ENCODE measurements at regions not wholly inside any gene's neighbourhood (a gene's known extent, or its start where the extent isn't known, plus 50 kb on each side); places are given as distances from the start of the nearest gene placed in this dataset.
"Not testable (repeated sequence)": the region's sequence is repeated elsewhere in the genome, so short reads cannot be mapped to it uniquely, and the experiment has no call there.

DNA sequence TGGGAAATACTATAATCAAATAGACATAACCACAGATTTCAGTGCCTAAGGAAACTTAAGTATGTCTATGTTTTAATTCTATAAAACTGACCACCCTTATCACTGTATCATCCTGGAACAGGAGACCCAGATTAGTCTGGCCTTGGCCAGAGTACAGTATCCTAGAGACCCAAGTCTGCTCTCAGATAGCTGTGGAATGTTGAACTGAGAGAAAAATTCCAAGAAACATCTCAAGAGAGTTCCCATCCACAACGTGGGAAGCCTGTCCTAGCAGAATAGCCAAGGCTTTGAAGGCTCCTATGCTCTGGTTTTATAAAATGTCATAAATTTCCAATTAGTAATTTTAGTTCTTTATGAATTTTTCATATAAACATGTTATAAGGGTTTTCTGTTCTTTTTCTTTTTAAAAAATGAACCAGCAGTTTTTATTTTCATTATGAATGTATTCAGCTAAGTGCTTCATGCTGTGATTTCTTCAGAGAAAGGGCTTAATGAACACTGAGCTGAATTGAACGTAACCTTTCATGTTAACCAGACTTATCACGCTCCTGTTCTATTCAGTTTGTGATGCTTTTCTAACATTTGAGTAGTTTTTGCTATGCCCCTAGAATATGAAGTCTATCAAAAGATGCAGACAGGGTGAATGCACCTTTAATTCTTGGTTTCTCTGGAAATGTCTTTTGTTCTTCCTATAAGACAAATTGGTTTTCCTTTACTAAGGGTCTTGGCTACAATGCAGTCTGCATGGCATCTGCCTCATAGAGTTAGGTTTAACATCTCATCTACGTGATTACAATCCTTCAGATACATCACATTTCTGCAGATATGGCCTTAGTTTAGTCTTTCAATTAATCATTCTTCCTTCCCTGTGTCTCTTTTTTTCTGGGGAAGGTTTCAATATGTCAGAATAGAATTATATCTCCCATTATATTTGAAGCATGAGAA lies 230.8 kb downstream of the CYLC2 start:
- H3K27ac Mint-ChIP-seq, result no peak overlapping the region
- no peak for DNase-seq
- H3K27ac ChIP-seq (ENCODE audit: low read length), result no peak overlapping the region
- ChIA-PET POLR2A (no interaction called here), CTCF (no interaction called here)
- no peaks in the 10 kb centered on the region for H3K36me3 ChIP-seq (ENCODE audit: control insufficient read depth in 2 of 2, extremely low read depth in 1 of 2, insufficient read depth in 1 of 2, low read length in 1 of 2)
- no peaks in the 10 kb centered on the region for H3K4me1 Mint-ChIP-seq
- H3K9me3 Mint-ChIP-seq, result peaks cover 0 to 15% (median 3%) of the 10 kb centered on the region in 3 donors
- H3K4me3 ChIP-seq (ENCODE audit: control insufficient read depth in 1 of 2, extremely low read depth in 1 of 2, low read length in 1 of 2), result no peak overlapping the region
- peaks cover 2% of the 10 kb centered on the region for H3K9me3 ChIP-seq
- 100% methylated on average over 1 of the region's 4 CpGs for WGBS (ENCODE audit: insufficient coverage)
- ATAC-seq (replicated peaks in 1 of 4), result no peak
- no peak overlapping the region for H3K4me3 Mint-ChIP-seq
- H3K27me3 ChIP-seq (replicated peaks in 1 of 2; ENCODE audit: control insufficient read depth in 2 of 2, extremely low read depth in 1 of 2, insufficient read depth in 2 of 2, low read length in 1 of 2), result no peaks in the 10 kb centered on the region
- H3K27me3 Mint-ChIP-seq, result no peaks in the 10 kb centered on the region
- H3K36me3 Mint-ChIP-seq, result no peaks in the 10 kb centered on the region
- H3K4me1 ChIP-seq (ENCODE audit: control insufficient read depth in 1 of 2, extremely low read depth in 1 of 2, insufficient read depth in 2 of 2, low read length in 2 of 2), result no peaks in the 10 kb centered on the region

DNA sequence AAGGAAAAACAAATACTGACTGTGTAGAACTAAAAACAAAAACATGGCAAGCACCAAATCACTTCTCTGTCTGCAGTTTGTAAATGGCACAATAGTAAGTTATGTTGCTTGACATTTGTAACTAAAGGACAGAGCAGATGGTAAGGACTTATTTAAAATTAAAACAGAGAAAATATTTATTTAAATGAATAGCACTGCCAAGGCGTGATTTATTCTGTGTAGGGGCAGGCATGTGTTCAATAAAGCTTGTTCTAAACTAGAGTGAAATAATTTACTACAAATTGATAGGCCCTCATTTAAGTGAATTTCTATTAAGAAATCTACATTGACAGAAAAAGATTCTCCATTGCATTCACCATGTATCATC lies 231.5 kb downstream of the CYLC2 start:
- no peaks in the 10 kb centered on the region for H3K36me3 ChIP-seq (ENCODE audit: control insufficient read depth in 2 of 2, extremely low read depth in 1 of 2, insufficient read depth in 1 of 2, low read length in 1 of 2)
- Mint-ChIP-seq H3K27me3 (no peaks in the 10 kb centered on the region), H3K4me3 (no peak overlapping the region), H3K9me3 (peaks cover 0 to 11% (median 3%) of the 10 kb centered on the region in 3 donors), H3K27ac (no peak overlapping the region), H3K4me1 (no peaks in the 10 kb centered on the region), H3K36me3 (no peaks in the 10 kb centered on the region)
- H3K9me3 ChIP-seq, result no peaks in the 10 kb centered on the region
- H3K4me1 ChIP-seq (ENCODE audit: control insufficient read depth in 1 of 2, extremely low read depth in 1 of 2, insufficient read depth in 2 of 2, low read length in 2 of 2), result no peaks in the 10 kb centered on the region
- no CpG with 5 or more reads among the region's 1 CpG for WGBS (ENCODE audit: insufficient coverage)
- ChIA-PET CTCF (no interaction called here), POLR2A (no interaction called here)
- ATAC-seq (replicated peaks in 1 of 4), result no peak
- no peaks in the 10 kb centered on the region for H3K27me3 ChIP-seq (replicated peaks in 1 of 2; ENCODE audit: control insufficient read depth in 2 of 2, extremely low read depth in 1 of 2, insufficient read depth in 2 of 2, low read length in 1 of 2)
- no peak overlapping the region for H3K27ac ChIP-seq (ENCODE audit: low read length)
- no peak overlapping the region for H3K4me3 ChIP-seq (ENCODE audit: control insufficient read depth in 1 of 2, extremely low read depth in 1 of 2, low read length in 1 of 2)
- DNase-seq, result no peak

DNA sequence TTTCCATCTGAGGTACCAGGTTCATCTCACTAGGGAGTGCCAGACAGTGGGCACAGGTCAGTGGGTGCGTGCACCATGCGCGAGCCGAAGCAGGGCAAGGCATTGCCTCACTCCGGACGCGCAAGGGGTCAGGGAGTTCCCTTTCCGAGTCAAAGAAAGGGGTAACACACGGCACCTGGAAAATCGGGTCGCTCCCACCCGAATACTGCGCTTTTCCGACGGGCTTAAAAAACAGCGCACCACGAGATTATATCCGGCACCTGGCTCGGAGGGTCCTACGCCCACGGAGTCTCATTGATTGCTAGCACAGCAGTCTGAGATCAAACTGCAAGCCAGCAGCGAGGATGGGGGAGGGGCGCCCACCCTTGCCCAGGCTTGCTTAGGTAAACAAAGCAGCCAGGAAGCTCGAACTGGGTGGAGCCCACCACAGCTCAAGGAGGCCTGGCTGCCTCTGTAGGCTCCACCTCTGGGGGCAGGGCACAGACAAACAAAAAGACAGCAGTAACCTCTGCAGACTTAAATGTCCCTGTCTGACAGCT lies 242.5 kb downstream of the CYLC2 start:
- H3K4me1 Mint-ChIP-seq; CTCF ChIA-PET; ATAC-seq (replicated peaks in 1 of 4); H3K36me3 ChIP-seq (ENCODE audit: control insufficient read depth in 2 of 2, extremely low read depth in 1 of 2, insufficient read depth in 1 of 2, low read length in 1 of 2); H3K27me3 ChIP-seq (replicated peaks in 1 of 2; ENCODE audit: control insufficient read depth in 2 of 2, extremely low read depth in 1 of 2, insufficient read depth in 2 of 2, low read length in 1 of 2); H3K36me3 Mint-ChIP-seq; POLR2A ChIA-PET; H3K4me3 Mint-ChIP-seq; H3K4me3 ChIP-seq (ENCODE audit: control insufficient read depth in 1 of 2, extremely low read depth in 1 of 2, low read length in 1 of 2); DNase-seq; H3K27me3 Mint-ChIP-seq; H3K4me1 ChIP-seq (ENCODE audit: control insufficient read depth in 1 of 2, extremely low read depth in 1 of 2, insufficient read depth in 2 of 2, low read length in 2 of 2); H3K27ac Mint-ChIP-seq; H3K27ac ChIP-seq (ENCODE audit: low read length); H3K9me3 ChIP-seq: not testable (repeated sequence)
- peaks cover 12 to 17% (median 16%) of the 10 kb centered on the region in 3 donors for H3K9me3 Mint-ChIP-seq
- WGBS (ENCODE audit: insufficient coverage), result 96% methylated on average over 13 of the region's 24 CpGs

DNA sequence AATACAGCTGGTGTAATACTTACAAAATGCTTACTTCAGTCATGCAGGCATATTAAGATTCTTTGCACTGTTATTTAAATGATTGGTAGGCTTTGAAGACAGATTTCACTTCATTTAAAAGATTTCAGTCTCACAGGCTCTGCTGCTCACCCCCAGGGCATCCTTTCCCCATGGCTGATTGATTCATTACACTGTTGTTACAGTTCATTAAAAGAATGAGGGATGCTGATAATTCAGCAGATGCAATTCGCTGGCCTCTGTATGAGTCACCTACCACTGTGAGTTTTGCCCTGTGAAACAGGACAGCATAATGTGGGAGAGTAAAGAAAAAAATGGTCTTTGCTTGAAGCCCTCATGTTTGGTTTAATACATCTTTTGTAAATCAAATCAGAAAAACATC lies 246.9 kb downstream of the CYLC2 start:
- POLR2A ChIA-PET, result no interaction called here
- Mint-ChIP-seq H3K27ac (no peak overlapping the region), H3K4me1 (no peaks in the 10 kb centered on the region), H3K27me3 (no peaks in the 10 kb centered on the region), H3K4me3 (no peak overlapping the region), H3K9me3 (peaks cover 0 to 10% (median 0%) of the 10 kb centered on the region in 3 donors), H3K36me3 (no peaks in the 10 kb centered on the region)
- no peak for ATAC-seq (replicated peaks in 1 of 4)
- H3K36me3 ChIP-seq (ENCODE audit: control insufficient read depth in 2 of 2, extremely low read depth in 1 of 2, insufficient read depth in 1 of 2, low read length in 1 of 2), result no peaks in the 10 kb centered on the region
- WGBS (ENCODE audit: insufficient coverage), result no CpG with 5 or more reads among the region's 1 CpG
- no peak for DNase-seq
- H3K27me3 ChIP-seq (replicated peaks in 1 of 2; ENCODE audit: control insufficient read depth in 2 of 2, extremely low read depth in 1 of 2, insufficient read depth in 2 of 2, low read length in 1 of 2), result no peaks in the 10 kb centered on the region
- CTCF ChIA-PET, result interaction anchor here in 1 of 2 donors (0.7 kb wide), 1 partner anchor 18 kb away, joined by 5 read pairs; no protein-coding TSS in a partner anchor
- no peaks in the 10 kb centered on the region for H3K4me1 ChIP-seq (ENCODE audit: control insufficient read depth in 1 of 2, extremely low read depth in 1 of 2, insufficient read depth in 2 of 2, low read length in 2 of 2)
- H3K27ac ChIP-seq (ENCODE audit: low read length), result no peak overlapping the region
- no peaks in the 10 kb centered on the region for H3K9me3 ChIP-seq
- H3K4me3 ChIP-seq (ENCODE audit: control insufficient read depth in 1 of 2, extremely low read depth in 1 of 2, low read length in 1 of 2), result no peak overlapping the region

DNA sequence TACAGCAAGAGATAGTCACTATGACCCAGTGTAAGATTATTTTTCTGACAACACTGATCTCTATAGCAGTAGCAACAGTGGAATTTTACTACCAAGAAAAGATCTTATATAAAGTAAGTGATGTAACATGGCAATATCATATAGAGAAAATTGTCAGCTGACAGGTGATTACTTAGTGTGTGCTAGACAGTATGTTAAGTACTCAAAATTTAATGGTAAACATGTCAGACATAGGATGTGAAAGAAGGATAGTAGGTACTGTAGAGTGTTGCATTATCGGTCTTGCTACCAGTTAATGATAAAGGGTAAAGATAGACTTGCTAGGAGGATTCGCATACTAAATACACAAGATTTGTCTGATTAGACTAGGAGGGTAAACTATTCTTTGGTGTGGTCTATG lies 247.4 kb downstream of the CYLC2 start:
- Histone ChIP-seq H3K27ac (ENCODE audit: low read length) (no peak overlapping the region), H3K4me3 (ENCODE audit: control insufficient read depth in 1 of 2, extremely low read depth in 1 of 2, low read length in 1 of 2) (no peak overlapping the region), H3K27me3 (replicated peaks in 1 of 2; ENCODE audit: control insufficient read depth in 2 of 2, extremely low read depth in 1 of 2, insufficient read depth in 2 of 2, low read length in 1 of 2) (no peaks in the 10 kb centered on the region), H3K36me3 (ENCODE audit: control insufficient read depth in 2 of 2, extremely low read depth in 1 of 2, insufficient read depth in 1 of 2, low read length in 1 of 2) (no peaks in the 10 kb centered on the region), H3K9me3 (no peaks in the 10 kb centered on the region), H3K4me1 (ENCODE audit: control insufficient read depth in 1 of 2, extremely low read depth in 1 of 2, insufficient read depth in 2 of 2, low read length in 2 of 2) (no peaks in the 10 kb centered on the region)
- CTCF ChIA-PET, result no interaction called here
- Mint-ChIP-seq H3K36me3 (no peaks in the 10 kb centered on the region), H3K27ac (no peak overlapping the region), H3K9me3 (peaks cover 0 to 10% (median 0%) of the 10 kb centered on the region in 3 donors), H3K4me3 (no peak overlapping the region), H3K4me1 (no peaks in the 10 kb centered on the region), H3K27me3 (no peaks in the 10 kb centered on the region)
- WGBS (ENCODE audit: insufficient coverage), result 100% methylated on average over 1 of the region's 2 CpGs
- POLR2A ChIA-PET, result no interaction called here
- DNase-seq (no peak), ATAC-seq (replicated peaks in 1 of 4) (no peak)

DNA sequence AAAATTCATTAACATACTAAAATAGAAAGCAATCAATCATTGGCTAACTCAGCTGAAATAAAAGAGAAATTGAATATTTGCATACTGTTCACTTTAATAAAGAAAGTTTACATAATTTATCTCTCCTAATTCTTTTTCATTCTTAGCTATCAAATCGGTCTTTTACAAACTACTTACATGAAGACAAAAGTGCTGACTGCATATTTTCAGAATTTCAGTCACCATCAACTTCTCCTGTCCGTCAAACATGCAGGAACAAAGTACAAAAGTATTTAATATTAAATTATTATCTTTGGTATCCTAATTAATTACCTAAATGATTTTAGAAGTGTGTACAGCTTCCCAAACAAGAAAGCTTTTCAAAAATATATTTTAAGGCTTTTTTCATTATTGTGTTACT lies 248.4 kb downstream of the CYLC2 start:
- no peak overlapping the region for H3K27ac ChIP-seq (ENCODE audit: low read length)
- DNase-seq (no peak), ATAC-seq (replicated peaks in 1 of 4) (no peak)
- no peak overlapping the region for H3K4me3 Mint-ChIP-seq
- peaks cover 0 to 10% (median 0%) of the 10 kb centered on the region in 3 donors for H3K9me3 Mint-ChIP-seq
- H3K9me3 ChIP-seq, result no peaks in the 10 kb centered on the region
- CTCF ChIA-PET, result no interaction called here
- no peaks in the 10 kb centered on the region for H3K36me3 Mint-ChIP-seq
- WGBS (ENCODE audit: insufficient coverage), result no CpG with 5 or more reads among the region's 2 CpGs
- no peak overlapping the region for H3K27ac Mint-ChIP-seq
- no peaks in the 10 kb centered on the region for H3K4me1 ChIP-seq (ENCODE audit: control insufficient read depth in 1 of 2, extremely low read depth in 1 of 2, insufficient read depth in 2 of 2, low read length in 2 of 2)
- no peaks in the 10 kb centered on the region for H3K4me1 Mint-ChIP-seq
- no peak overlapping the region for H3K4me3 ChIP-seq (ENCODE audit: control insufficient read depth in 1 of 2, extremely low read depth in 1 of 2, low read length in 1 of 2)
- no peaks in the 10 kb centered on the region for H3K27me3 ChIP-seq (replicated peaks in 1 of 2; ENCODE audit: control insufficient read depth in 2 of 2, extremely low read depth in 1 of 2, insufficient read depth in 2 of 2, low read length in 1 of 2)
- POLR2A ChIA-PET, result no interaction called here
- no peaks in the 10 kb centered on the region for H3K27me3 Mint-ChIP-seq
- no peaks in the 10 kb centered on the region for H3K36me3 ChIP-seq (ENCODE audit: control insufficient read depth in 2 of 2, extremely low read depth in 1 of 2, insufficient read depth in 1 of 2, low read length in 1 of 2)

Data from T-cell (primary cell).